K562 (cell line): ENCODE measurements at regions not wholly inside any gene's neighbourhood (a gene's known extent, or its start where the extent isn't known, plus 50 kb on each side); places are given as distances from the start of the nearest gene placed in this dataset.

Source experiments
- ATAC-seq: fragments of 200-7000 bp; cut with Tn5 transposase; 3 replicates; pipeline ENCODE4 v1.9.1; 2020; ENCODE audit warnings: moderate library complexity
- BruUV-seq: library from RNA; stranded (reverse); fragments of 400-500 nt; replicated peaks from 2 replicates; lab custom pipeline; 2021; lab: Mats Ljungman, UMichigan
- CTCF ChIA-PET: fragments of 300-600 bp; formaldehyde crosslinking; extraction: SDS; loops from one replicate; lab custom pipeline; 2021; ENCODE audit warnings: low intra/inter-chr PET ratio; lab: Yijun Ruan, JAX
- POLR2A ChIA-PET: fragments of 300-600, 350-650 bp; sonication (Branson Sonifier 250); formaldehyde crosslinking; extraction: SDS; loops from one replicate; lab custom pipeline; 2021; ENCODE audit warnings: antibody characterized with exemption, inconsistent platforms; lab: Yijun Ruan, JAX
- DNase-seq, 4 experiments: peaks; one replicate each; pipeline versions ENCODE4 v3.0.0 to v3.0.0-alpha.2; 2011 to 2018; ENCODE audit warnings: low spot score in 3 of 4, mixed read lengths in 3 of 4; ENCODE audit errors: extremely low read depth in 1 of 4
- FAIRE-seq: peaks from 2 replicates; lab custom pipeline; 2011; peaks lifted over from hg19 to GRCh38; lab: Jason Lieb, UNC
- H2AFZ ChIP-seq: 2 replicates; pipeline ENCODE4 v1.6.0; 2011; ENCODE audit warnings: low read depth, low read length, control low read depth, inconsistent platforms
- H3K27ac ChIP-seq: fragments of 200-600 bp; 3 replicates; pipeline ENCODE4 v1.8.0; 2011; ENCODE audit warnings: low read depth, mild to moderate bottlenecking, control low read depth, inconsistent platforms, low read length, moderate library complexity, mixed read lengths; ENCODE audit errors: extremely low read depth
- H3K27me3 ChIP-seq, 2 experiments: fragments of 300-600 bp in 1 of 2; 2 replicates in 1 of 2; 3 replicates in 1 of 2; pipeline versions ENCODE4 v1.6.0 to v1.8.0; 2011; ENCODE audit warnings: inconsistent platforms in 2 of 2, low read length in 2 of 2, mild to moderate bottlenecking in 1 of 2, mixed read lengths in 1 of 2, moderate library complexity in 1 of 2; ENCODE audit not compliant: control insufficient read depth in 2 of 2, insufficient read depth in 2 of 2
- H3K36me3 ChIP-seq: fragments of 300-600 bp; 3 replicates; pipeline ENCODE4 v1.8.0; 2011; ENCODE audit warnings: mild to moderate bottlenecking, low read length, inconsistent platforms; ENCODE audit not compliant: control insufficient read depth, insufficient read depth
- H3K4me1 ChIP-seq, 2 experiments: fragments of 200-600 bp in 1 of 2; replicated peaks in 1 of 2; 2 replicates in 1 of 2; 3 replicates in 1 of 2; pipeline versions ENCODE4 v1.5.1 to v1.8.0; 2011; ENCODE audit warnings: inconsistent platforms in 2 of 2, low read length in 2 of 2, mild to moderate bottlenecking in 1 of 2, mixed read lengths in 1 of 2, moderate library complexity in 1 of 2; ENCODE audit not compliant: control insufficient read depth in 2 of 2, insufficient read depth in 2 of 2
- H3K4me2 ChIP-seq: 2 replicates; pipeline ENCODE4 v1.6.1; 2011; ENCODE audit warnings: low read length, control low read depth, inconsistent platforms, mixed read lengths; ENCODE audit not compliant: insufficient read depth
- H3K4me3 ChIP-seq: fragments of 200-600 bp; sonication (generic), shearing (Covaris generic); 2 replicates; pipeline ENCODE4 v1.5.1; 2016; ENCODE audit warnings: control low read depth, inconsistent platforms
- H3K79me2 ChIP-seq: fragments of 200-600 bp; 3 replicates; pipeline ENCODE4 v1.8.0; 2011; ENCODE audit warnings: low read length, inconsistent platforms; ENCODE audit not compliant: control insufficient read depth, insufficient read depth
- H3K9ac ChIP-seq, 2 experiments: 2 replicates each; pipeline versions ENCODE4 v1.6.0 to v1.6.1; 2011; ENCODE audit warnings: low read depth in 2 of 2, low read length in 2 of 2, control low read depth in 1 of 2, inconsistent platforms in 1 of 2, mild to moderate bottlenecking in 1 of 2, mixed read lengths in 1 of 2; ENCODE audit not compliant: insufficient read depth in 1 of 2
- H3K9me1 ChIP-seq: one replicate; pipeline ENCODE4 v1.6.0; 2011; ENCODE audit warnings: inconsistent platforms, mild to moderate bottlenecking, low read length, moderate library complexity; ENCODE audit not compliant: control insufficient read depth, insufficient read depth
- H3K9me3 ChIP-seq: replicated peaks from 2 replicates; pipeline ENCODE4 v1.5.1; 2011; ENCODE audit warnings: low read depth, low read length, inconsistent platforms; ENCODE audit not compliant: control insufficient read depth, insufficient read depth
- H4K20me1 ChIP-seq: replicated peaks from 2 replicates; pipeline ENCODE4 v1.6.1; 2011; ENCODE audit warnings: low read length, inconsistent platforms, mixed read lengths; ENCODE audit not compliant: control insufficient read depth, insufficient read depth
- C11orf30 ChIP-seq: fragments of 450-650 bp; IDR thresholded peaks from 2 replicates; pipeline ENCODE4 v1.6.1; 2016; ENCODE audit warnings: low read depth, mild to moderate bottlenecking
- CREB3 ChIP-seq: fragments of 450-650 bp; conservative IDR thresholded peaks from 2 replicates; pipeline ENCODE4 v1.6.1; 2016; ENCODE audit warnings: missing genetic modification characterization, low read depth, mild to moderate bottlenecking, missing compliant biosample characterization, moderate library complexity
- E4F1 ChIP-seq: fragments of 250-450 bp; sonication (Bioruptor Pico); IDR thresholded peaks from 2 replicates; pipeline ENCODE4 v1.5.0; 2021; ENCODE audit warnings: mild to moderate bottlenecking, borderline replicate concordance
- MAFF ChIP-seq: IDR thresholded peaks from 2 replicates; pipeline ENCODE4 v1.6.1; 2012; ENCODE audit warnings: low read length, improper control_type of control experiment
- MAFG ChIP-seq: fragments of 450-650 bp; conservative IDR thresholded peaks from 2 replicates; pipeline ENCODE4 v1.6.1; 2016; ENCODE audit warnings: missing genetic modification characterization, missing compliant biosample characterization
- MAFK ChIP-seq: IDR thresholded peaks from 2 replicates; pipeline ENCODE4 v1.6.1; 2011; ENCODE audit warnings: low read length, improper control_type of control experiment
- MTF1 ChIP-seq: fragments of 250-450 bp; sonication (Bioruptor Pico); IDR thresholded peaks from 2 replicates; pipeline ENCODE4 v1.9.0; 2021; ENCODE audit warnings: moderate library complexity, mild to moderate bottlenecking, inconsistent platforms, borderline replicate concordance
- NKRF ChIP-seq: fragments of 450-650 bp; IDR thresholded peaks from 2 replicates; pipeline ENCODE4 v1.6.1; 2016; ENCODE audit warnings: borderline replicate concordance
- RBM15 ChIP-seq: fragments of 200-400 bp; formaldehyde crosslinking; IDR thresholded peaks from 2 replicates; pipeline ENCODE4 v1.6.1; 2018; ENCODE audit warnings: mild to moderate bottlenecking, low read length, moderate library complexity; ENCODE audit not compliant: insufficient read depth
- SIX5 ChIP-seq, 2 experiments: IDR thresholded peaks; 2 replicates each; pipeline ENCODE4 v1.6.1; 2011; ENCODE audit warnings: low read length in 2 of 2, borderline replicate concordance in 1 of 2, low read depth in 1 of 2, mild to moderate bottlenecking in 1 of 2, moderate library complexity in 1 of 2; ENCODE audit not compliant: insufficient read depth in 1 of 2
- ZNF316 ChIP-seq: fragments of 450-650 bp; IDR thresholded peaks from 2 replicates; pipeline ENCODE4 v1.6.1; 2016
- ZNF586 ChIP-seq: fragments of 450-650 bp; formaldehyde crosslinking; conservative IDR thresholded peaks from 2 replicates; pipeline ENCODE4 v1.4.0; 2020; ENCODE audit warnings: mild to moderate bottlenecking, moderate library complexity
- in situ Hi-C: fragments of 300-500 bp; cut with MboI; formaldehyde crosslinking; loops from 4 replicates; pipeline ENCODE4 v1.15.0; 2018; ENCODE audit warnings: inconsistent platforms, mixed read lengths
- intact Hi-C: fragments of 100-400 bp; cut with micrococcal nuclease; formaldehyde crosslinking; loops from 2 replicates; pipeline ENCODE4 v1.14.2; 2022

- Histone ChIP-seq H4K20me1 (no peaks in the 10 kb centered on the region), H3K4me3 (no peak overlapping the region), H3K79me2 (no peaks in the 10 kb centered on the region), H3K4me1 (no peaks in the 10 kb centered on the region), H3K9me3 (no peaks in the 10 kb centered on the region), H3K4me2 (no peak overlapping the region), H3K27ac (no peak overlapping the region), H3K9me1 (no peaks in the 10 kb centered on the region), H3K36me3 (no peaks in the 10 kb centered on the region), H2AFZ (no peak overlapping the region), H3K9ac (no peak overlapping the region), H3K27me3 (no peaks in the 10 kb centered on the region)
- POLR2A ChIA-PET, result interaction anchor here (0.7 kb wide), 1 partner anchor 1599 kb away, joined by 3 read pairs; no protein-coding TSS in a partner anchor
- TF ChIP-seq NKRF (no peak), C11orf30 (peak; percentile 53; the same call in 1 of the 2 replicates), ZNF586 (no peak), MAFK (peak; percentile 83), CREB3 (tag) (no peak), MTF1 (CRISPR knock-in tag) (no peak), MAFG (peak; percentile 62), E4F1 (CRISPR knock-in tag) (no peak), MAFF (peak; percentile 80), RBM15 (no peak), SIX5 (IDR thresholded peaks at IDR 0.05; ENCODE audit: borderline replicate concordance in 1 of 2, insufficient read depth in 1 of 2, low read depth in 1 of 2, low read length in 2 of 2) (no peak), ZNF316 (peak; percentile 64)
- FAIRE-seq (no peak), ATAC-seq (no peak), DNase-seq (no peak)
- in situ Hi-C loops, result no loop called here
- BruUV-seq, result no TSS peak
- intact Hi-C loops, result no loop called here
- CTCF ChIA-PET, result no interaction called here
Observed at GRCh38 chr2:76558157-76558556, 847.4 kb upstream of the GCFC2 start.
